ENCODE measurements at regions not wholly inside any gene's neighbourhood (a gene's known extent, or its start where the extent isn't known, plus 50 kb on each side); places are given as distances from the start of the nearest gene placed in this dataset.

DNA sequence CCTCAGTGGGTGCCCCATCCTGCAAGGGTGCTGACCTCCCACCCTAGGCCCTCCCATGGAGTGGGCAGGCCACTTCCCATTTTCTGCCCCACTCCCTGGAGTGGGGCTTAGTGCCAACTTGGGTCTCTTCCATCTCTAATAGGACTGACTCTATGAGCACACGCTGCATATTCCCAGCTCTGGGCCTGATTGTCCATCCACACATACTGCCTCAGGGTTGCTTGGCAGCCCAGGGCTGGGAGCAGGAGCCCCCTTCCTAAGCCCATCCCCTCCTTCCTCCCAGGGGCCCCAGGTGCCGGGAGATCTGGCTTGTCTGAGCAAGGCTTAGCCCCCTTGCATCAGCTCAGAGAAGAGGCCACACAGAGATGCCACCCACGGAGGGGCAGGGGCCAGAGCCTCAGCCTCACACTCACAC lies 55.1 kb downstream of the PJA1 start:
- DNase-seq (ENCODE audit: low read depth, low spot score): no peak

- DNase-seq (ENCODE audit: low read depth, low spot score): no peak
Observed at GRCh38 chrX:69109706-69110105, 55.5 kb downstream of the PJA1 start.

DNA sequence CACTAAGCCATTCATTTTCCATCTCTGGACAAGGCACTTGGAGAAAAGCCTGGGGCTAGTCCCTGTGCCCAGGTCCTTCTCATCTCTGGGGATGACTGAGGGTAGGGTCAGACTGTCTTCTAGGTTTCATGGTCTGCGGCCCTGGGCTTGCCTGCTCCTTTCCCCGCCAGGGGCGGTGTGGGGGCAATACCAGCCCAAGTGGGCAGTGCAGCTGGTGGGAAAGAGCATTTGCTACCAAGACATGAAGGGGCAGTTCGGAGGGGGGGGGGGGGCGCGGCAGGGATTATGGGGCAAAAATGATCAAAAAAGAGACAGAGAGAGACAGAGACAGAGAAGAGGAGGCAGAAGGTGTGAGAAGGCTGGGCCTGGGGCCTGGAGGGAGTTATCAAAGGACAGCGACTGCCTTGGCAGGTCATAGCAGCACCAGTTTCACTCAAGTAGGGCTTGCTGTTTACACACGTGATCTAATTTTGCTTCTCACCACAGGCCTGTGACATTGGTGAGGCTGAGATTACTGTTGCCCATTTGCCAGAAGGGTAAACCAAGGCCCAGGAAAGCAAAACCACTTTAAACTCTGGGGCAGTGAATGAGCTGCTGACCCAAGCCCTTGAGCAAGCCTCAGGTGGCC lies 56.1 kb downstream of the PJA1 start:
- DNase-seq (ENCODE audit: low read depth, low spot score): no peak

DNA sequence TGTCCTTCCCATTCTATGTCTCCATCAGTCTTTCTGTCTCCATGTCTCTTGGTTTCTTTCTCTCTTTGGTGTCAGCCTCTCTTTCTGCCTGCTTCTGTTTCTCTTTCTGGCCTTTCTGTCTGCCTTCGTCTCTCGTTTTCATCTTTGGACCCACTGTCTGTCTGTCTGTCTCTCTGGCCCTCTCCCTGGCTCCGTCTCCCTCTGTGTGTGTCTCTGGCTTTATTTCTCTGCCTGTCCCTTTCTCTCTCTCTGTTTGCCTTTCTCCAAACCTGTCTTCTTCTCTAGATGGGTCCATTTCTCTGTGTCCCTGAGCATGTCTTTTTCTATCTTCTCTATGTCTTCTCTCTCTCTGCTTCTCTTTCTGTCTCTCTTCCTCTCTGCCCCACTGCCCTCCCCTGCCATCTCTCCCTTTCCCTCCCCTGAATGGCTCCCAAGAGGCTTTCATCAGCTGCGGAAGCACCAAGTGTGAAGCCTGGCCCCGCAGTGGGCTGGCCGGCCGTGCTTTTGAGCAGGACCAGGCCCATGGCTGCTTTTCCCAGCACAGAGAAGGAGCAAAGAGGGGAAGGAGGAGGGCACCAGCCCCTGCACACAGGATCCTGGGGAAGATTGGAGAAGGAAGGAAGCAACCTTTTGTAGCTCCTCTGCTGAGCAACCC lies 57.4 kb downstream of the PJA1 start:
- no peak for DNase-seq (ENCODE audit: low read depth, low spot score)

DNA sequence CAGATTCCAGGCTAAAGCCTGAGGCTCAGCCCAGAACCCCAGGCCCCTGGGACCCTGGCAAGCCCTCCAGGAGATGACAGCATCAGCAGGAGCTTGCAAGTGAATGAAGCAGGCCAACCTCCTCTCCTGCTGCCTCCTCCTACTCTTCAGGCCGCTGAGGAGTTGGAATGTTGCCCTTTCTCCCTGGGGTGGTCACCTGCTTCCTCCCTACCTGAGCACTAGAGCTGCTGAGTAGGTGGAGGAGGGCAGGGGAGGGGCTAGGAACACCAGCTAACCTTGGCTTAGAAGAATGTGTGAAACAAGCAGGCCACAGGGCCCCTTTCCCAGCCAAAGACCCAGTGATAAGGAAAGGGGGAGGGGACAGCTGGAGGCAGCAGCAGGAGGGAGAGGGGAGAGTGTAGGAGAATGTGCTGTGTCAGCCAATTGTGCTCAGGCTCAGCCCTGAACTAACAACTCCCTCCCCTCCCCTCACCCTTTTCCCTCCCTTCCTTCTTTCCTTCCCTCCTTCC lies 58.0 kb downstream of the PJA1 start:
- DNase-seq (ENCODE audit: low read depth, low spot score): no peak

DNA sequence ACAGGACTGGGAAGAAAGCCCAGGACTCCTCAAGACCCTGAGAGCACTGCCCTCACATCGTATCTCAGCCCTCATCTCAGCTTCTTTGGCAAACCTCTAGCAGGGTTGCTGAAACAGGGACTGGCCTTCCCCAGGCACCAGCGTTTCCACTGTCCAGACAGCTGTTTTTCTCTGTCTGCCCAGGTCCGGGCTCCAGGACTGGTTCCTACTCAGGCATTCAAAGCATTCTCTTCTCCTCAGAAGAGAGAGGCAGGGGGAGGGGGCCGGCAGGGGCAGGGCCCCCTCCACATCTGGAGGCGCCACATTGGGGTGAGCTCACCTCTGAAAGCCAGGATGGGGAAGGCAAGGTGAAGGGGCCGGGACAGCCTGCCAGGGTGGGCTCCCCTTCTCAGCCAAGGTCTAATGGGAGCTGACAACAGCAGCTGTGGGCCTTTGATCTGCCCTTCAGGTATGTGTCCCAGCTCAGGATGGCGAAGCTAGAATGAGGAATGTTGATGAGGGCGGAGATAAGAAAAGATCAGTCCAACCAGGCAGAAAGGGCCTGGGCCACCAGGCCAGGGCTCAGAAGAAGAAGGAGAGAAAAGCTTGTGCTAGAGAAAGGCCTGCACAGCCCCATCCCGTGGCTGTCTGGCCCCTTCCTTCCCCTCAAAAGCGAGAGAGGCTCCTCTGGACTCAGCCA lies 60.4 kb downstream of the PJA1 start:
- no peak for DNase-seq (ENCODE audit: low read depth, low spot score)

DNA sequence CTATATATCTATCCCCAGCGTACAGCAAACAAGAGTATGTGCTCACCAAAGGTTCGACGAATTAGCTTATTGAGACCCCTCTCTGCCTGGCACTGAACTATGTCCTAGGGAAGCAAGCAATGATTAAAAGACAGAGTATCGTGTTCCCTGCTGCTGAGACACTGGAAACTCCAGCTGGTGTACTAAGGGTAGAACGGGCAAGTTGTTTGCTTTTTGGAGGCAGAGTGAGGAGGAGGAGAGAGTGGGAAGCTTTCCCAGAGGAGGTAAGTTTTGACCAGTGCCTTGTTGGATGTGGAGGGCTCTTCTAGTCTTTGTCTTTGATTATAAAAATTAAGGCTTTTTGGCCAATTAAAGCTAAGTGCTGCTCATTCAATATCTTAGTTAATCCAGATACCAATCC lies 61.7 kb downstream of the PJA1 start:
- DNase-seq (ENCODE audit: low read depth, low spot score): no peak

- peak; percentile 23 for DNase-seq (ENCODE audit: low read depth, low spot score)
Observed at GRCh38 chrX:69102612-69103194, 62.5 kb downstream of the PJA1 start.

GRCh38 chrX:69101683-69102251 lies 63.5 kb downstream of the PJA1 start:
- no peak for DNase-seq (ENCODE audit: low read depth, low spot score)

- no peak for DNase-seq (ENCODE audit: low read depth, low spot score)
Observed at GRCh38 chrX:69100478-69100877, 64.8 kb downstream of the PJA1 start.

DNA sequence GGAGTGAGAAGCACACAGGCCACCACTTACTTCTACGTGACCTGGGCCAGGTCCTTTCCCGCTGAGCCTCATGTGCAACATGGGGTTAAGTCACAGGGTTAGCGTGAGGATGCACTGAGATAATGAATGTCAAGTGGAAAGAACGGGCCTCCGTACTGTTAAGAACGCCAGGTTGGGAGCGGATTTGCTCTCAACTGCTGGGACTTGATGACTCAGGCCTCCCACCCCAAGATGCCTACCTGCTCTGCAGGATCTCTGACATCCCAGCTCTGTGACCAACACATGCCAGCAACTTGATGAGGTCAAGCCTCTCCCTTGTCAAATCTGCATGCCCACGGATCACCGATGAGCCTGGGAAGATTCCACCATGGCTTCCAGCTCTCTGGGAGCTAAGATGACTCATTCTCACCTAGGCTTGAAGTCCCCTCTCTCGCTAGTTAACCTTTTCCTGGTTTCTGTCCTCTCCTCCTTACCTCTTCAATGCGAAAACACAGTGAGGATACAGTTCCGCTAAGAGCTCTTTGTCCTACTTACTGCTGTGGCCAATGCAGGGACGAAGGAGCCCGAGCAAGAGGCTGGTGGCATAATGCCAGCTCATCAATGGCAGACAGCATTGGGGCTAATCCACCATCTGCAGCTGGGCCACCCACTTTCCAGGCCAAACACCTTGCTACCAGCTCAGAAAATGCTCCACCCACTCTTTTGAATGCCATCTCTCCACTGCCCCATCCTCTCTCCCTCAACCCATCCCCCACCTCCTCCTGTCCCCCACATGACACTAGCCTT lies 67.6 kb downstream of the PJA1 start:
- no peak for DNase-seq (ENCODE audit: low read depth, low spot score)

GRCh38 chrX:69096963-69097362 lies 68.3 kb downstream of the PJA1 start:
- no peak for DNase-seq (ENCODE audit: low read depth, low spot score)

- no peak for DNase-seq (ENCODE audit: low read depth, low spot score)
Observed at GRCh38 chrX:69094977-69095669, 70.1 kb downstream of the PJA1 start.

DNA sequence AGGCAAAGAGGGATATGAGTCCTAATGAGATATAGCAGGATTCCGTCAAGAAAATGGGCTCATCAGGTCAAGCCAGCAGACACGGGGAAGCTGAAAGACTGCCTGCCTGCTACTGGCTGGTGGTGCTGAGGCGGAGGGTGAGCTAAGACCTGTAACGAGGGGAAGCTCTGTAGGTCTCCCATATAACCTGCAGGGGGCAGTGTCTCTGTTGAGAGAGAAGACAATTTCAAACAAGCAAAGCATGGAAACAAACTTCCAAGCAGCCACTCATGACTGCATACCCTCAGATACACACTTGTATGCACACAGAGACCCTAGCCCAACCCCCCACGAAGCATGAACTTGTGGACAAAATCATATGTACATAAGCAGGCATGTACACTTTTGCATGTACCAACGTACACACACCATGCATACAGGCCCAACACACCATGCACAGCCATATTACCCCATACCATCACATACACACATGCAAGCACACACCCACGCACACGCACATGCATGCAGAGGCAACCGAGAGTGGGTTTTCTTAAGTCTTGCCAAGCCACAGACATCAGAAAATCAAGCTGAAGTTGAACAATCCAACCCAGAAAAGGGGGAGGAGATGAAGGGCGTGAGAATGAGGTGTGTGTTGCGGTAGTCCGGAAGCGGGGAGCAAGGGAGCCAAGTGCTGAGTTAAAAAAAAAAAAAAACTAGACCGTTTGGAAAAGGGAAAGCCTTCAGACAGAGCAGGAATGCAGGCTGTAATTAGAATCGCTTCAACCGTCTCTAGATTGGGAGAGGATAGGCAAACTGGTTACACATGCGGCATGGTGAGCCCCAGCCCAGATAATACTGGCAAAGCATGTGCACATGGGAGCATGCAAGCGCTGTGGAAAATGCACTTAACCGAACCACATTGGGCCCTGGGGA lies 71.0 kb downstream of the PJA1 start:
- DNase-seq (ENCODE audit: low read depth, low spot score): no peak

DNA sequence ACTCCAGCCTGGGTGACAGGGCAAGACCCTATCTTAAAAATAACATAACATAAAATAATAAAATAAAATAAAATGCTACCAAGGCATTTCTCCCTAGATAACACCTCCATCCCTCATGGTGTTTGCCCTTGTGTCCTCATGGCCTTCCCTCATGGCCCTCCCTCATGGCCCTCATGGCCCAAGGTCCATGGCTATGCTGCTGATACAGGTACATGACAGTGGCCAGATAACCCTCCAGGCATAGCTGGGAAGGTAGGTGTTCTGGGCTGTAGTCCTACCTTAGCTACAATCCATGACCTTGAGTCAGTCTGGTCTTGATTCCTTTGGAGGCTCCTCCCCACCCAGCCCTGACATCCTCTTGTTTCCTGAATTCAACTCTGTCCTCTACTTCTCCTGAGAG lies 75.2 kb downstream of the PJA1 start:
- no peak for DNase-seq (ENCODE audit: low read depth, low spot score)

GRCh38 chrX:69089203-69089602 lies 76.0 kb downstream of the PJA1 start:
- no peak for DNase-seq (ENCODE audit: low read depth, low spot score)

DNA sequence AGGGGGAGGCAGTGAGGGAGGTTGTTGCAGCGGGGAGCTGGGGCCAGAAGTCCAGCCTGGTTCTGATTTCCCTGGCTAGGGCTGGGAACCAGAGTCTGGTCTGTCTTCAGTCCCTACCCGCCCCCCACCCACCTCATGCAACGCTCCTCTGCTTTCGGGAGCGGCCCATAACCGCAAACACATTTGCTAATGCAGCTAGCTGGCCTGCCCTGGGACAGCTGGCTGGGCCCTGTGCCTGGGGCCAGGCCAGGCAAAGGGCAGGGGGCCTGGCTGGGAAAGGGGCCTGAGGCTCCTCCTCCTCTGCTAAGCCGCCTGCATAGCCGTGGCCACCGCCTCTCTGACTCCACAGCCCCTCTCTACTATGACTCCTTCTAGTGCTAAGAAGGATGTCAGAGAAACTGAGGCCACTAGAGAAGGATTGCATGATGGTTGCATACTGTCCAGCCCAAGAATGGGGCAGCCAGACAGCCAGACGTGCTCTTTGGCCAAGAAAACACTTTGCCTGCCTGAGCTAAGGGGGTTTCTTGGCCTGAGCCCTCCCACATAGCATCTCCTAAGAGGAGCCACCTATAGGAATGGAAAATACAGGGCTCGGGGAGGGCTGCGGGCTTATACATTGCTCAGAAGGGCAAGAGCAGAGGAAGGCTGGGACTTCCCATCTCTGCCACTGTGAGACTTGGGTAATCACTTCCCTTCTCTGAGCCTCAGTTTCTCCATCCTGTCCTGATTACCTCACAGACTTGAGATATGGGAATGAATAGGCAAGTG lies 76.9 kb downstream of the PJA1 start:
- DNase-seq (ENCODE audit: low read depth, low spot score): no peak

GRCh38 chrX:69085826-69086225 lies 79.4 kb downstream of the PJA1 start:
- DNase-seq (ENCODE audit: low read depth, low spot score): no peak

DNA sequence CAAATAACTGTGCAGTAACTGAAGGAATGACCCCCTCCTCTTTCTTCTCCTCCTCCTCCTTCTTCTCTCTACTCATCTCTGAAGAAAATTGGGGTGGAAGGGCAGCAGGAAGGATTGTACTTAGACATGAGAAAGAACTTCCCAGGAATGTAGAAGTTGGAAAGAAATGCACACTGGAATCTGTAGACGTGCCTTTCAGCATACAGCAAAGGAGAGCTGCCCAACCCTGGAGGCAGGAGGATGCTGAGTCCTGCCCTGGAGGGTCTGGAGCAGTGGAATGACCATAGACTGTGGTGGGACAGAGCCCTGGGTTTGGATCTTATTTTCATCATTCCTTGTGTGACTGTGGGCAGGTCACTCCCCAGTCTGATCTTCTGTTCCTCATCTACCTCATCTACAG lies 80.1 kb downstream of the PJA1 start:
- DNase-seq (ENCODE audit: low read depth, low spot score): no peak
